GM18498 (cell line): ENCODE measurements at regions not wholly inside any gene's neighbourhood (a gene's known extent, or its start where the extent isn't known, plus 50 kb on each side); places are given as distances from the start of the nearest gene placed in this dataset.
"Not testable (repeated sequence)": the region's sequence is repeated elsewhere in the genome, so short reads cannot be mapped to it uniquely, and the experiment has no call there.

Experiments
- ATAC-seq: cut with Tn5 transposase; IDR thresholded peaks from one replicate; pipeline ENCODE4 v1.9.1; 2021; ENCODE audit warnings: mild to moderate bottlenecking, moderate library complexity; ENCODE audit not compliant: unreplicated experiment

DNA sequence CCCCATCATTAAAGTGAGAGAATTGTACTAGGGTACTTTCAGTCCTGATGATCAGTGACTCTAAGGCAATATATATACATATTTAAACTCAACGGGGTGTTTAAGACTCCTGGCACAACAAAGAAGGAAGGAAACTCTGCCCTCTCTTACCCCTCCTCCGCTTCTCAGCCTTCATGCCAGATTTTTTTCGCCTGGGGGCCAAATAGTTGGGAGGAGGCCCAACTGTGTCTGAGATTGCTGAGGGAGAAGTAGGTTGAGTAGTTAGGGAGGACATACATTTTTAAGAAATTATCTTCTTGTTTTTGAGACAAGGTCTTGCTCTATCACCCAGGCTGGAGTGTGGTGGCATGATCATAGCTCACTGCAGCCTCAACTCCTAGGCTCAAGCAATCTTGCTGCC lies 127.7 kb upstream of the SHB start:
- no peak for ATAC-seq

DNA sequence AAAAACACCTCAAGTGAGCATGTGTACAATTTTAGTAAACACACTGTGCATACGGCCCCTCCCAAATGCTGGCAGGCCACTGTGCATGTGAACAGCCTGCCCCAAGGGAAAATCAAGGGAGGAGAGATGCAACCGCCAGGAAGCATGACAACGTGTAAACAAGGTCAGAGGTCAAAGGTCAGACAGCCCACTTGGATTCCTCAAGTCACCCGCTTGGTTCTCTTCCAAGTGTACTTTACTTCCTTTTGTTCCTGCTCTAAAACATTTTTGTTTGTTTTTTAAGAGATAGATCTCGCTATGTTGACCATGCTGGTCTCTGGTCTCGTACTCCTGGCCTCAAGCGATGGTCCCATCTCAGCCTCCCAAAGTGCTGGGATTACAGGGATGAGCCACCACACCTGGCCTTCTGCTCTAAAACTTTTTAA lies 126.7 kb upstream of the SHB start:
- no peak for ATAC-seq

- ATAC-seq = no peak
Observed at GRCh38 chr9:38194870-38195269, 125.8 kb upstream of the SHB start.

- ATAC-seq = no peak
Observed at GRCh38 chr9:38192731-38193265, 123.8 kb upstream of the SHB start.

GRCh38 chr9:38186404-38187115 lies 117.5 kb upstream of the SHB start:
- no peak for ATAC-seq

DNA sequence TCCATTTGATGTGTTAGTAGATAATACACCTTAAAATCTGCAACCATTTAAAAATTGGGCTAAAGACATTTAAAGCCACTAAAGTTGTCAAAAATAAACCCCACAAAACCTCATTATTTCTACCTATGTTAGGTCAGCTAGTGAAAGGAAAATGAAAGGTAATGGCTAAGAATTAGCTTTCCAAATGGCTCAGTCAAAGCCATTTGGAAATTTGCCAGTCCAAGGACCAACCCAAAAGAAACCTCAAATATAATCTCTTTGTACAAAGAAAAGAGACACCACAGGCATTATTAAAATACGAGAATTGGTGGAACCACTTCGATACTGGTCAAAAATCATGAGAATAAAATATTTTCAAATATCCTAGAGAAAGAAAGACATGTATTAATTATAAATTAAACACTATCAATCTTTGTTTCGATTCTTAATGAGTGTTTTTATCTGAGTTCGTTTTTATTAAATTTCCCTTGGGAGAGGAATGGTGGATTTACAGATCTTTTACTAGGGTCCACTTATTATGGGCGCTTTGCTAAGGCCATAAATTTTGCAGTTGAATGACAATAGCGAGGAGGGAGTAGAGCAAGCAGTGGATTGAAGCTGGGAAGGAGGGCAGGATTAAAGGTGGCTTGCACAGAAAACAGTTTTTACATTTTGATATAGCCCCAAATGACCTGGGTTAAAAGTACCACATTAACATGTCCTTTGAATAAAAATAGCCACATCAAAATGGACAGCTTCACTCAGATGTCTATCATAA lies 116.8 kb upstream of the SHB start:
- ATAC-seq = no peak

- no peak for ATAC-seq
Observed at GRCh38 chr9:38183994-38184568, 115.1 kb upstream of the SHB start.

- ATAC-seq = no peak
Observed at GRCh38 chr9:38182321-38182720, 113.3 kb upstream of the SHB start.

- ATAC-seq = no peak
Observed at GRCh38 chr9:38181866-38182265, 112.8 kb upstream of the SHB start.

DNA sequence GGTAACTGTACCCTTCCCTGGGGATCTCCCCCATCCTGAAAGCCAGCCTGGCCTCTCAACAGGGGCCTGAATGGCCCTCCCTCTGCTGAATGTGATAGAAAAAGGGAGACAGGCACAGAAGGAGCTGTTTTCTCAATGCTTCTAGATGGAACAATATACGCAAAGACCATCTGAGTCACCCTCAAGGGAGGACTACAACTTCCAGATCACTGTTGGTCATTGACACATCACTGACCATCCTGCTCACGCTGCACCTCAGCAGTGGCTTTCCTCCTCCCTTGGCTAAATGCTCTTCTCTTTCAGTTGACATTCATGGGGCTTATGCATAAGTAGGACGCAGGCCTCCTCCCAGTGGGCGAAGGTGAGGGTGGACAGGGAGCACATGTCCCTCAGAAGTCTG lies 112.2 kb upstream of the SHB start:
- ATAC-seq = no peak

- ATAC-seq = no peak
Observed at GRCh38 chr9:38180656-38181055, 111.6 kb upstream of the SHB start.

DNA sequence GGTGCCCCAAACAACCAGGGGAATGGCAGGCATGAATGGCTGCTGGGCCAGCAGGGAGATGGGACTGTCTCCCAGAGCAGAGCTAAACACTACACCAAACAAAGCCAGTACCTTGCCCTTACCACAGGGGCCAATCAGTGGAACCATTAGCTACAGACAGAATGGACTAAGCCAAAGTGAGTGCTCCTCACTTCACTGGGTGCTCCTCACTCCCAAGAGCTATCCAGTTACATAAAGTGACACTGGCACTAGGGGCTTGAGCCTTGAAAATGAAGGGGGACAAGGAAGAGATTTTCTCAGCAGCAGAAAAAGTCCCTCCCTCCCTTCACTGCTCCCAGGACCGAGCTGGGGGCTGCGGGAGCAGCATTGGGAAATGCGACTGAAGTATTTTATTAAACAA lies 110.9 kb upstream of the SHB start:
- ATAC-seq = no peak

DNA sequence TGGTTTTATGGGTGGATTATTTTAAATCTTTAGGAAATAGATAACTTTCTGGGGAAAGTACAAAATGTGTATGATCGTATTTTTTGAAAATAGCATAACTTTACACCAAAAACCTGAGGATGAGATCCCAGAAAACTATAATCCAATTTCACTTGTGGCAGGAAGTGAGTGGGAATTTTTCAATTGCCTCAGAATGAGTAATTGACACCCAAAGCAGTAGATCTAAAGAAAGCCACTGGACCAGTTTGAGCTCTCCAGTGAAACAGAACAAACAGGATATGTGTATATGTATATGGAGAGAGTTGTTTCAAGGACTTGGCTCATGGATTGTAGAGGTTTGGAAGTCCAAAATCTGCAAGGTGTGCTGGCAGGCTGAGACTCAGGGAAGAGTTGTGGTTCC lies 109.2 kb upstream of the SHB start:
- no peak for ATAC-seq

DNA sequence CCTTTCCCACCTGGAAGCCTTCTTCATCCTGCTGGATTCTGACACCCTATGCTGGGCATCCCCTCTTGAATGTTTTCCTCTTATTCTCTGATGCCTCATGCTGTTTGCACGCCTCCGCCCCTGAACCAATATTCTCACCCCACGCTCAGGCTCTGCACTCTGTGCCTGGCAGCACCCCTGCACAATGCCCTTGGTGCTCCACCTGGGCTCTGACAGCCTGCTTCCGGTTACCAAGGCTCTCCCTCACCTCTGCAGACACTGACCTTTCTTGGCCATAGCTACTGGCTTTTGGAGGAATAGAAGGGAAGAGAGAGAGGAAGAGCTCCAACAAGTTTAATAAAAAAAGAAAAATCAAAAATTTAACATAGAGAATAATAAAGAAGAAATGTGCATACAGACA lies 108.7 kb upstream of the SHB start:
- no peak for ATAC-seq

DNA sequence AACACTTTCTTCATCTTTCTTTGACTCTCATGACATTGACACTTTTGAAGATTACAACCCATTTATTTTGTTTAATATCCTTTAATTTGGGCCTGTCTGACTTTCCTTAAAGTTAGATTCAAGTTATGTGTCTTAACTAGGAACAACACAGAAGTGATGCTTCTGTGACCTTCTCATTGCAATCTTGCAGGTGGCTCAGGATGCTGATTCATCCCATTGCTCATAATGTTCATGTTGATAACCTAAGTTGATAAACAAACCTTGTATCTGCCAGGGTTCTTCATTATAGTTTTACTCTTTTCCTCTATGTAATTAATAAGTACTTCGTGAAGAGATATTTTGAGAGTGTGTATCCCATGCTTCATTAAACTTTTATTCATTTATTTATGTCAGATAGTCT lies 107.2 kb upstream of the SHB start:
- no peak for ATAC-seq

- no peak for ATAC-seq
Observed at GRCh38 chr9:38175423-38175822, 106.4 kb upstream of the SHB start.

DNA sequence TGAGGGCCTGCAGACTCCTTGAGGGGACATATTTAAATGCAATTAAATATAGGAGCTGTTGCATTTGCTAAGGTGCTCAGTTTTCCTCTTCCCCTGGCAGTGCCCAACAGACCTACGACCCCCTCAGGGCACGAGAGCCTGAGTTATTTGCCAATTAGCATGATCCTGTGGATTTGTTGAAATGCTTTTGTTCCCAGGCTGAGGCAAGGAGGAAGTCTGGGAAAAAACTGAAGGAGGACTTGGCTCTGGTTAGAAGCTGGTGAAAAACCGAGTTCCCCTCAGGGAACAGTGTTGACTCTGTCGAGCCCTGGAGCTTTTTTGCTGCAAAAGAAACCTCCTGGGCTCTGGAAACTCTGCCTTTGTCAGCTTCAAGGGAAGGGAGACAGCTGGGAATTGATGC lies 103.6 kb upstream of the SHB start:
- no peak for ATAC-seq

DNA sequence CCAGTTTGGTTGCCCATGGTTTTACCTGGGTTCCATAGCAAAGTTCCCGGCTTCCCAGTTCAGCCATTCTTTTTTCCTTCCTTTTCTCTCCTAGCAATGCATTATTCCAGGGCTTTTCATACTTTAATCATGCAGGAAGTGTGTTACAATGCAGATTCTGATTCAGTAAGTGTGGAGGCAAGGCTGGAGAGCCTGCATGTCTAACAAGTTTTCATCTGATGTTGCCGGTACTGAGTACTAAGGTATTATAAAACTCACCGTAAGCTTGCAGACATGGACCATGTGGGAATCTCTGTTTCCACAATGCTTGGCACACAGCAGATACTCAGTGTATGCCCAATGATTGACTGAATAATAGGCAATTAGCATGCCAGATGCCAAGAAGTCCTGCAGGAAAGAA lies 102.9 kb upstream of the SHB start:
- ATAC-seq = no peak

GRCh38 chr9:38171538-38171884 lies 102.5 kb upstream of the SHB start:
- ATAC-seq = no peak

DNA sequence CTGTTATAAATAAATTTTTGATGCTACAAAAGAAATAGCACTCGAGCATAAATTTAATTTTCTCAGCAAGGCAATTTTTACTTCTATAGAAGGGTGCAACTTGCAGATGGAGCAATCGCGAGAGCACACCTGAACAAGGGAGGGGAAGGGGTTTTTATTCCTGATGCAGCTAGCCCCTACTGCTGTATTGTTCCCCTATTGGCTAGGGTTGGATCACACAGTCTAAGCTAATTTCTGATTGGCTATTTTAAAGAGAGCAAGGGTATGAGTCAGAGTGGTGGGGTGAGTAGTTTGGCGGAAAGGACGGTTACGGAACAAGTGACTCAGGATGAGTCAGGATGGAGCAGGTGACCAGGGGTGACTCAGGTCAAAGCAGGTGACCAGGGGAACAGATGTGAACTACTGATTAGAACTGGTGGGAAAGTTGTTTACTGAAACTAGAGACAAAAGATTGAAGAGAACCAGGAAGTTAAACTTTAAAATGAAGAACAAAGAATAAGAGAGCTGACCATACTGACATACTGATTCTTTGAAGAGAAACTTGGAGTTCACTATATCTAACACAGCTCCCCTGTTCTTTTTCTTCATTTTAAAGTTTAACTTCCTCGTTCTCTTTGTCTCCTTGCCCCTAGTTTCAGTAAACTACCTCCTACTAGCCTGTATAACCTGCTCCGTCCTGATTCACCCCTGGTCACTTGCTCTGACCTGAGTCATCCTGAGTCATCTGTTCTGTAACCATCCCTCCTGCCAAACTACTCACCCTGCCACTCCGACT lies 101.9 kb upstream of the SHB start:
- not testable (repeated sequence) for ATAC-seq

DNA sequence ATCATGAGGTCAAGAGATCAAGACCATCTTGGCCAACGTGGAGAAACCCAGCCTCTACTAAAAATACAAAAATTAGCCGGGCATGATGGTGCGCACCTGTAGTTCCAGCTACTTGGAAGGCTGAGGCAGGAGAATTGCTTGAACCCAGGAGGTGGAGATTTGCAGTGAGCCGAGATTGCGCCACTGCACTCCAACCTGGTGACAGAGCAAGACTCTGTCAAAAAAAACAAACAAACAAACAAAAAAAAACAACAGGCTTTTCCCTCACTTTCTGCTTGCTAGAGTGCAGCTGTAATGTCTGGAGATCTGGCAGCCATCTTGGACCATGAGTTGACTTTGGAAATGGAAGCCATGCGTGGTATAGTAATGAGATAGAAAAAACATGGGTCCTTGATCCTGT lies 101.1 kb upstream of the SHB start:
- not testable (repeated sequence) for ATAC-seq
